ENCODE measurements at regions not wholly inside any gene's neighbourhood (a gene's known extent, or its start where the extent isn't known, plus 50 kb on each side); places are given as distances from the start of the nearest gene placed in this dataset.

DNA sequence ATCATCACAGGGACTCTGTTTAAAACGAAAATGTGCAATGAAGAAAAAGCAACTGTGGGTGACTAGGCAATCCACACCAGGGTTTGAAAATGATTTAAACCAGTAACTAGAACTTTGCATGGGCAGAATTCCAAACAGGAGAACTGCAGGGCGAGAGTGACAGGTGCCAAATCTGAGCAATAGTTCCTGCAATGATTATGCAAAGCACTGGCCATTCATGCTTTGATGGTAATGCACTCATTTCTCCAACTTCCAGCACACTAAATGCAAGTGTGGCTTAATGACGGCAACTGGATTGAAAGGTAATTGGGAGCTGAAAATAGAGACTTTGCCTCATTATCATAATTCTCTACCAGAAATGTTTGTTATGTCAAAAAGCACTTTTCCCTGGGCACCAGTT lies 140.5 kb upstream of the TMCC3 start:
- no peak for TF ChIP-seq CTCF (IDR thresholded peaks at IDR 0.05; ENCODE audit: poor library complexity)
- TF ChIP-seq EZH2 (IDR thresholded peaks at IDR 0.05; ENCODE audit: borderline replicate concordance), result no peak
- TF ChIP-seq EZH2phosphoT487 (IDR thresholded peaks at IDR 0.05; ENCODE audit: low read depth, severe bottlenecking, unreplicated experiment), result no peak

Measured in hepatocyte (in vitro differentiated cells).